Left forelimb (tissue), 1 donor: ENCODE measurements at regions not wholly inside any gene's neighbourhood (a gene's known extent, or its start where the extent isn't known, plus 50 kb on each side); places are given as distances from the start of the nearest gene placed in this dataset.
"Not testable (repeated sequence)": the region's sequence is repeated elsewhere in the genome, so short reads cannot be mapped to it uniquely, and the experiment has no call there.

ENCODE experiments used
- DNase-seq: peaks from one replicate; pipeline ENCODE4 v3.0.0-alpha.2; 2018; ENCODE audit warnings: low spot score

GRCh38 chr21:9246010-9246409 is 1275.4 kb upstream of the TPTE start:
- DNase-seq: not testable (repeated sequence)

- DNase-seq: peak; percentile 65
Measured at GRCh38 chr21:9246481-9247289, 1274.7 kb upstream of the TPTE start.

GRCh38 chr21:9247290-9247613 is 1274.1 kb upstream of the TPTE start:
- DNase-seq: not testable (repeated sequence)

GRCh38 chr21:9247616-9248317 is 1273.6 kb upstream of the TPTE start:
- DNase-seq: not testable (repeated sequence)
